ENCODE measurements at regions not wholly inside any gene's neighbourhood (a gene's known extent, or its start where the extent isn't known, plus 50 kb on each side); places are given as distances from the start of the nearest gene placed in this dataset.
"Not testable (repeated sequence)": the region's sequence is repeated elsewhere in the genome, so short reads cannot be mapped to it uniquely, and the experiment has no call there.

- Histone ChIP-seq H3K27ac (ENCODE audit: low read length) (peak overlapping the region; percentile 70), H3K27me3 (ENCODE audit: insufficient read depth, low read depth, low read length) (no peaks in the 10 kb centered on the region), H3K9ac (ENCODE audit: low read length) (no peak overlapping the region), H3K9me3 (ENCODE audit: low read length) (no peaks in the 10 kb centered on the region), H3K4me2 (ENCODE audit: low read length) (peak overlapping the region; percentile 13), H3K9me2 (ENCODE audit: insufficient read depth, low read length) (no peaks in the 10 kb centered on the region), H2AFZ (ENCODE audit: low read depth, low read length) (no peak overlapping the region), H3K36me3 (ENCODE audit: insufficient read depth, low read length) (no peaks in the 10 kb centered on the region), H3F3A (ENCODE audit: insufficient read depth, low read length, poor library complexity, severe bottlenecking) (no peaks in the 10 kb centered on the region), H4K20me1 (ENCODE audit: insufficient read depth) (no peaks in the 10 kb centered on the region), H3K79me2 (replicated peaks; ENCODE audit: insufficient read depth, low read length) (no peaks in the 10 kb centered on the region), H3K4me3 (ENCODE audit: low read length) (peak overlapping the region; percentile 15)
- TF ChIP-seq POLR2AphosphoS5 (IDR thresholded peaks at IDR 0.05) (peak; percentile 23), EP300 (conservative IDR thresholded peaks at IDR 0.05; ENCODE audit: poor library complexity, severe bottlenecking) (peak; percentile 59), MXI1 (conservative IDR thresholded peaks at IDR 0.05; ENCODE audit: poor library complexity, severe bottlenecking) (no peak)
These were observed 593.0 kb upstream of the AADAT start for GRCh38 chr4:170682558-170683294.

- not testable (repeated sequence) for H4K20me1 ChIP-seq (ENCODE audit: insufficient read depth); H2AFZ ChIP-seq (ENCODE audit: low read depth, low read length); H3F3A ChIP-seq (ENCODE audit: insufficient read depth, low read length, poor library complexity, severe bottlenecking); H3K9me2 ChIP-seq (ENCODE audit: insufficient read depth, low read length); H3K27me3 ChIP-seq (ENCODE audit: insufficient read depth, low read depth, low read length); H3K9me3 ChIP-seq (ENCODE audit: low read length); H3K9ac ChIP-seq (ENCODE audit: low read length); H3K36me3 ChIP-seq (ENCODE audit: insufficient read depth, low read length); H3K4me2 ChIP-seq (ENCODE audit: low read length); H3K4me3 ChIP-seq (ENCODE audit: low read length); H3K79me2 ChIP-seq (replicated peaks; ENCODE audit: insufficient read depth, low read length)
- peak overlapping the region; percentile 70 for H3K27ac ChIP-seq (ENCODE audit: low read length)
These were observed 592.3 kb upstream of the AADAT start for GRCh38 chr4:170682087-170682486.

- Histone ChIP-seq H3K4me2 (ENCODE audit: low read length) (no peak overlapping the region), H2AFZ (ENCODE audit: low read depth, low read length) (no peak overlapping the region), H4K20me1 (ENCODE audit: insufficient read depth) (no peaks in the 10 kb centered on the region), H3K9me2 (ENCODE audit: insufficient read depth, low read length) (no peaks in the 10 kb centered on the region), H3K27me3 (ENCODE audit: insufficient read depth, low read depth, low read length) (no peaks in the 10 kb centered on the region), H3K36me3 (ENCODE audit: insufficient read depth, low read length) (no peaks in the 10 kb centered on the region), H3K9ac (ENCODE audit: low read length) (no peak overlapping the region), H3K9me3 (ENCODE audit: low read length) (no peaks in the 10 kb centered on the region), H3K79me2 (replicated peaks; ENCODE audit: insufficient read depth, low read length) (no peaks in the 10 kb centered on the region), H3F3A (ENCODE audit: insufficient read depth, low read length, poor library complexity, severe bottlenecking) (no peaks in the 10 kb centered on the region), H3K4me3 (ENCODE audit: low read length) (no peak overlapping the region), H3K27ac (ENCODE audit: low read length) (no peak overlapping the region)
- TF ChIP-seq EZH2 (IDR thresholded peaks at IDR 0.05; ENCODE audit: borderline replicate concordance, insufficient read depth, low read length, poor library complexity, severe bottlenecking) (no peak), SMC3 (conservative IDR thresholded peaks at IDR 0.05; ENCODE audit: poor library complexity) (no peak), EP300 (conservative IDR thresholded peaks at IDR 0.05; ENCODE audit: poor library complexity, severe bottlenecking) (no peak), POLR2AphosphoS5 (IDR thresholded peaks at IDR 0.05) (no peak), MXI1 (conservative IDR thresholded peaks at IDR 0.05; ENCODE audit: poor library complexity, severe bottlenecking) (no peak), CTCF (IDR thresholded peaks at IDR 0.05; ENCODE audit: poor library complexity, severe bottlenecking) (no peak), RAD21 (conservative IDR thresholded peaks at IDR 0.05) (no peak), REST (IDR thresholded peaks at IDR 0.05; ENCODE audit: borderline replicate concordance) (no peak), TAF1 (IDR thresholded peaks at IDR 0.05; ENCODE audit: low read depth) (no peak)
These were observed 586.0 kb upstream of the AADAT start for GRCh38 chr4:170675568-170676262.
